Brain microvascular endothelial cell (primary cell): ENCODE measurements at regions not wholly inside any gene's neighbourhood (a gene's known extent, or its start where the extent isn't known, plus 50 kb on each side); places are given as distances from the start of the nearest gene placed in this dataset.

ENCODE experiments used
- DNase-seq: peaks from one replicate; pipeline ENCODE4 v3.0.0-alpha.2; 2020
- H3K27ac ChIP-seq: fragments of 250-450 bp; sonication (Bioruptor Pico); 2 replicates; pipeline ENCODE4 v1.5.1; 2020; ENCODE audit warnings: mild to moderate bottlenecking, moderate library complexity
- H3K27me3 ChIP-seq: fragments of 250-450 bp; sonication (Bioruptor Pico); replicated peaks from 2 replicates; pipeline ENCODE4 v1.5.1; 2020; ENCODE audit warnings: mild to moderate bottlenecking
- H3K36me3 ChIP-seq: fragments of 250-450 bp; sonication (Bioruptor Pico); replicated peaks from 2 replicates; pipeline ENCODE4 v1.5.1; 2020; ENCODE audit warnings: mild to moderate bottlenecking
- H3K4me3 ChIP-seq: 2 replicates; pipeline ENCODE4 v1.5.1; 2011; ENCODE audit warnings: low read depth, mild to moderate bottlenecking, control low read depth, low read length, moderate library complexity
- in situ Hi-C: cut with HindIII; loops from 2 replicates; pipeline ENCODE4 v1.10.0; 2017; ENCODE audit warnings: low sequenced_read_pairs, low pct_ligation_motif_present
- TF ChIP-seq, protein P1 (sequence below): IDR thresholded peaks from 2 replicates; pipeline ENCODE4 v1.5.1; 2011; ENCODE audit warnings: low read depth, mild to moderate bottlenecking, moderate library complexity, low read length, control low read depth, inconsistent platforms; ENCODE audit errors: missing control alignments

DNA sequence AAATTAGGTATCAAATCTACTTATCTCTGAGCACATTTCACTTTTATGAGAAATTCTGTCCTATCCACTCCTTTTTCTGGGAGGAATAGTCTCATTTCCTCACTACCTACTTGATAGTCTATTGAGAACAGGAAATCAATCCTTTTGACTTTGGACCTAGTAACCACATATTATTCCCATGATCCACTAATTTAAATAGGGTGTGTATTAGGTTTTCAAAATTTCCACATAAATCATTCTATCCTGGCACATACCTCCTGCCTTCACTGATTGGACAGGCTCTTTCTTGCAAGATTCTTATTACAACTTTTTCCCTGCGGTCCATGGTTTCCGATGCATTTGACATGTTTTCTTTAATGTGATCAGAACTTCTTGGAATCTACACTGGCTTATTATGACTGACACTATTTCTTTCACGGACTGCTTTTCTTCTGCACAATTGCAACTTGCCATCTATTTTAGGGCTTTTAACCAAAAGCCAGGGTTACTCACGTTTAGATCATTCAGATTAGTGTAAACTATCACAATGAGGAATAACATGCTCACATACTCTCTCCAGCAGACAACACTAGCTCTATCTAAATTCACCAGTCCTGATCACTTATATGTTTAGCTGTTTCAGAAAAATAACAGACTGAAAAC is 419.9 kb upstream of the SLIT2 start:
- no peaks in the 10 kb centered on the region for H3K36me3 ChIP-seq
- in situ Hi-C loops = no loop called here
- no peak overlapping the region for H3K4me3 ChIP-seq
- TF ChIP-seq, protein P1, sequence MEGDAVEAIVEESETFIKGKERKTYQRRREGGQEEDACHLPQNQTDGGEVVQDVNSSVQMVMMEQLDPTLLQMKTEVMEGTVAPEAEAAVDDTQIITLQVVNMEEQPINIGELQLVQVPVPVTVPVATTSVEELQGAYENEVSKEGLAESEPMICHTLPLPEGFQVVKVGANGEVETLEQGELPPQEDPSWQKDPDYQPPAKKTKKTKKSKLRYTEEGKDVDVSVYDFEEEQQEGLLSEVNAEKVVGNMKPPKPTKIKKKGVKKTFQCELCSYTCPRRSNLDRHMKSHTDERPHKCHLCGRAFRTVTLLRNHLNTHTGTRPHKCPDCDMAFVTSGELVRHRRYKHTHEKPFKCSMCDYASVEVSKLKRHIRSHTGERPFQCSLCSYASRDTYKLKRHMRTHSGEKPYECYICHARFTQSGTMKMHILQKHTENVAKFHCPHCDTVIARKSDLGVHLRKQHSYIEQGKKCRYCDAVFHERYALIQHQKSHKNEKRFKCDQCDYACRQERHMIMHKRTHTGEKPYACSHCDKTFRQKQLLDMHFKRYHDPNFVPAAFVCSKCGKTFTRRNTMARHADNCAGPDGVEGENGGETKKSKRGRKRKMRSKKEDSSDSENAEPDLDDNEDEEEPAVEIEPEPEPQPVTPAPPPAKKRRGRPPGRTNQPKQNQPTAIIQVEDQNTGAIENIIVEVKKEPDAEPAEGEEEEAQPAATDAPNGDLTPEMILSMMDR = no peak
- no peak overlapping the region for H3K27ac ChIP-seq
- H3K27me3 ChIP-seq = no peaks in the 10 kb centered on the region
- no peak for DNase-seq

DNA sequence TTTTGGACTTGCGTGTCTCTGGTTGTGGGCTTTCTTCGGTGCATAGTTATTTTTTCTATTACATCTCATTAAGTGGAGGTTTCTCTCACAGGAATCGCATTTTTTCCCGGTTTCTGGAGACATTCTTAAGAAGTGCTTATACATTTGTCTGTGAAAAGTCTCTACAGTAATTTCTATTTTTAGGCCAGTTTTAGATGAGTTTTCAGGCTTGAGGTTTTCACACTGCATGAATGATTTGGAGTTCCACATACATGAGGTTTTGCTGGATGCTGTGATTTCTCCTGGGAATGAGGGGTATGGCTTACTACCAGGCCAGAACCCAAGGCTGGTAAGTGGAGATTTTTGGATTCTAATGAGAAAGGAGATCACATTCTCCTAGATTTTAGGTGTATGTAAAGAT is 422.6 kb upstream of the SLIT2 start:
- Histone ChIP-seq H3K27me3 (no peaks in the 10 kb centered on the region), H3K4me3 (no peak overlapping the region), H3K36me3 (no peaks in the 10 kb centered on the region), H3K27ac (no peak overlapping the region)
- in situ Hi-C loops = no loop called here
- TF ChIP-seq, protein P1 = no peak
- DNase-seq = no peak

DNA sequence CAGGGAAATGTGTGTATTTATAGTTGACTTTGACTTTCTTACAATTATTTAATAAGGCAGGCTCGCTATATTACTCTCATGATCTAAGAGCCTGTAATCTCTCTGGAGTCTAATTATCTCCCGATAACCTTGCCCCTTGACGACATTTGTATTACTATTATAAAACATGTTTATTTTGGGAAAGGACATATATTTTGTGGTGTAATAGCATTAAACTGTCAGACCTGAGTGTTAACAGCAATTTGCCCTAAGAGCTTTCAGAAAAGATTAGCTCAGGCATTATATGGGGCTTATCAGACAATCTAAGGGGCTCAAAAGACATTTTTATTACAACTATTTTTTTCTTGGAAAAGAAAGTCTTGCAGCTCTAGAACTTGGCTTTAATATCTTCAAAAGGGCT is 427.9 kb upstream of the SLIT2 start:
- TF ChIP-seq, protein P1 = no peak
- DNase-seq = no peak
- in situ Hi-C loops = no loop called here
- H3K27me3 ChIP-seq = no peaks in the 10 kb centered on the region
- no peaks in the 10 kb centered on the region for H3K36me3 ChIP-seq
- H3K27ac ChIP-seq = no peak overlapping the region
- no peak overlapping the region for H3K4me3 ChIP-seq

DNA sequence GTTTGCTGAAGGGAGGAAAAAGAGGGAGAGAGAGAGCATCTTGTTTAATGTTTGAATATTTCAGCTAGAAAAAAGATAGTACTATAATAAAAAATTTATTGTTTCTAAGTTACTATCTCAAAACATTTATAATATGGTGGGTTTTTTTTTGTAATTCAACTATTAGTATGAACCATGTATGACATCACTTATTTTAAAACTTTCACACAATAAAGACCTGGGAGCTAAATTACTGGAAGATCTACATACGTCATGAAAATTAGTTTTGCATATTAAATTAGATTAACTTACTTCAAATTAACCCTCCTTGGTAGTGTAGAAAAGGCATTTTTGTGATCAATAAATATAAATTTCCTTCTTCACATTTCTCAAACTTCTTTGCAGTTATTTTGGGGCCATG is 432.0 kb upstream of the SLIT2 start:
- H3K27me3 ChIP-seq = no peaks in the 10 kb centered on the region
- DNase-seq = no peak
- H3K27ac ChIP-seq = no peak overlapping the region
- no peaks in the 10 kb centered on the region for H3K36me3 ChIP-seq
- in situ Hi-C loops = no loop called here
- H3K4me3 ChIP-seq = no peak overlapping the region
- TF ChIP-seq, protein P1 = no peak

DNA sequence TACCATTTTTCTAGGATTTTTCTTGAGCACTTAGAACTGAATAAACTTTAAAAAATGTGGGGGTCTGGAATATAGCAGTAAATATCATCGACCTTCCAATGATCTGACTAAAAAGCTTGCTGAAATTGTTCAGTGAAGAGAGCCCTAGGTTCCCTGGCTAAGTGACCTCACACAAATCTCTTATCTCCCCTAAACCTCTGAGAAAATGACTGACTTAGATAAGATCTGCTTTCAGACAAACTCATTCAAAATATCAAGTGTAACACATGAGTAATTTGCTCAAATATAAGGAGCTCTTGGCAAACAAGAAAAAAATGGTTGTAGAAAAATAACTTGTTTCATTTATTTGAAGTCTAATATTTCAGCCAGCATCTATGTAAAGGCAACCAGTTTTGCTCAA is 441.7 kb upstream of the SLIT2 start:
- TF ChIP-seq, protein P1 = no peak
- peak; percentile 39 for DNase-seq
- H3K36me3 ChIP-seq = no peaks in the 10 kb centered on the region
- no peak overlapping the region for H3K27ac ChIP-seq
- H3K27me3 ChIP-seq = no peaks in the 10 kb centered on the region
- no peak overlapping the region for H3K4me3 ChIP-seq
- in situ Hi-C loops = no loop called here

DNA sequence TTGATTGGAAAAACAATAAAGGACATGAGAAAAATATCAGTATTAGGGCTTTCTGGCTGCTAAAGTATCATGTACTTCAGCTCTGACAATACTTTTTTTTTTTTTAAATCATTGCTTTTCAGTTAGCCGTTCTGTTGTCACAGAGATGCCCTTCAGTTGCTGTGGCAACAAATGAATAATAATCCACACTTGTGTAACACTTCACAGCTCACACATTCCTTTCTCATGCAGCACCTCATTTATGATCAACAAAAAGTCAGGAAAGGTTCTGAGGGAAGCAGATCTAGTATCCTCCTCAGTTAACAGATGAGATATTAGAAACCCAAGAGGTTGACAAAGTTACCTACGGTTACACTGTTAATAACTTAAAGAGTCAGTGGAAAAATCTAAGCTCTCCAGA is 444.2 kb upstream of the SLIT2 start:
- TF ChIP-seq, protein P1 = no peak
- Histone ChIP-seq H3K27ac (no peak overlapping the region), H3K36me3 (no peaks in the 10 kb centered on the region), H3K27me3 (no peaks in the 10 kb centered on the region), H3K4me3 (no peak overlapping the region)
- in situ Hi-C loops = no loop called here
- peak; percentile 78 for DNase-seq
